Right lobe of liver (tissue), 6 donors: ENCODE measurements at regions not wholly inside any gene's neighbourhood (a gene's known extent, or its start where the extent isn't known, plus 50 kb on each side); places are given as distances from the start of the nearest gene placed in this dataset.

Experiments used
- ATAC-seq, 4 donors: fragments of 200-7000 bp; cut with Tn5 transposase; one replicate each; pipeline ENCODE4 v1.9.1; 2020; ENCODE audit warnings: mild to moderate bottlenecking in 4 of 4, moderate library complexity in 4 of 4
- DNase-seq, 3 donors: peaks; one replicate each; pipeline ENCODE4 v3.0.0-alpha.2; 2020
- H3K27ac ChIP-seq, 3 donors: fragments of 200-600 bp; one replicate each; pipeline ENCODE4 v1.8.0; 2022
- H3K27me3 ChIP-seq, 2 donors: fragments of 200-600 bp; one replicate each; pipeline ENCODE4 v1.8.0; 2022
- H3K36me3 ChIP-seq, 4 donors: fragments of 200-600 bp; sonication (generic) in 1 of 4; one replicate each; pipeline versions ENCODE4 v1.5.1 to v1.8.0; 2017 to 2022; ENCODE audit warnings: control low read depth in 1 of 4
- H3K4me1 ChIP-seq, 4 donors: fragments of 200-600 bp; sonication (generic) in 1 of 4; one replicate each; pipeline versions ENCODE4 v1.5.1 to v1.8.0; 2017 to 2022; ENCODE audit warnings: control low read depth in 1 of 4
- H3K4me3 ChIP-seq, 3 donors: fragments of 200-600 bp; one replicate each; pipeline ENCODE4 v1.8.0; 2022
- H3K9me3 ChIP-seq, 4 donors: fragments of 200-600 bp; sonication (generic) in 1 of 4; one replicate each; pipeline versions ENCODE4 v1.5.1 to v1.8.0; 2017 to 2022; ENCODE audit warnings: control low read depth in 1 of 4
- POLR2A ChIP-seq: fragments of 450-650 bp; IDR thresholded peaks from one replicate; pipeline ENCODE4 v1.6.1; 2017; ENCODE audit warnings: antibody characterized with exemption, mild to moderate bottlenecking
- WGBS: methylation state at CpG from one replicate; pipeline ENCODE4 v1.1.6; 2018; ENCODE audit warnings: low coverage, low lambda C conversion rate; ENCODE audit not compliant: insufficient coverage; ENCODE audit errors: missing lambda C conversion rate; 5-methylcytosine and 5-hydroxymethylcytosine counted together
- intact Hi-C, 2 donors: fragments of 100-400 bp; cut with DNase I; formaldehyde crosslinking; loops; one replicate each; pipeline versions ENCODE4 v1.11.2 to v1.14.1; 2022
- TF ChIP-seq, protein P1 (sequence below), 4 donors: fragments of 200-600 bp in 3 of 4; fragments of 450-650 bp in 1 of 4; IDR thresholded peaks; one replicate each; pipeline versions ENCODE4 v1.5.1 to v1.8.0; 2016 to 2022; ENCODE audit warnings: antibody characterized with exemption in 4 of 4, mild to moderate bottlenecking in 2 of 4
- donor health status: DM: no; HTN: yes; CAD: no.
- donor health status: DM: no; HTN: no; CAD: no.
- donor health status: DM: no; HTN: no; CAD: no.
- donor health status: DM: no; HTN: yes; CAD: no.
- donor health status: DM: no; HTN: yes; CAD: no.

DNA sequence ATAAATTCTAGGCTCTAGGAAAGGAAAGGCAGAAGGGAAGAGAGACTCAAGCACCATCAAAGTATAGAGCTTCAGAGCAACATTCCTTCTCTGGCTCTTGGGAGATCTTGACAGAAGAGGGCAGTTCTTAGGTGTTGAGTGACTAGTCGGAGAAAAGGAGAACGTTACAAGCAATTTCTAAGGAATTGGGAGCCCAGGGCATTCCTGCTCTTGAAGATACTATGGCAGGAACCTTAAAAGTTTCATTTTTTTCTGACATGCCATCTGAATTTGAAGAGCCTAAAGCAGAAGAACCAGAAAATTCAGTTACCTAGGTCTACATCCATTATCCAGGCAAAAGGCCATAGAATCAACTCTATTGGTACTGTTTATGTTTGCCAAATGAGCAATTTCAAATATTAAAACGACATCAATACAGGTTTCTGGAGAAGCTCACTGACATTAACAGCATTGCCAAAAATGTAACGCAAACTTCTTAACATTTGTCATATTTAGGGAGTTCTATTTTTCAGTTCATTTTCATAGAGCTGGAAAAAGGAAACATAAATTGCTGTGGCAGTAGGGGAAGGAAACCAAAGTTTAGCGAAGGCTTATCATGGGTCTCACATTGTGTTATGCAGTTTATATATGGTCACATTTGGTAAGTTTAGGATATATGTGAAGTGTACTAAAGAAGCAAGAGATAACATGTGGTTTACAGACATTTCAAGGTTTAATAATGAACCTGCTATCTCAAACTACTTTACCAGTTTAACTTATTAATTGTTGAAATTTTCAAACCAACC, 210.1 kb upstream of the NRIP1 start:
- H3K4me1 ChIP-seq, result no peaks in the 10 kb centered on the region
- intact Hi-C loops, result no loop called here
- H3K9me3 ChIP-seq, result no peaks in the 10 kb centered on the region
- ATAC-seq, result no peak
- no peak overlapping the region for H3K27ac ChIP-seq
- DNase-seq, result no peak
- H3K4me3 ChIP-seq, result no peak overlapping the region
- TF ChIP-seq POLR2A, result no peak
- TF ChIP-seq, protein P1, sequence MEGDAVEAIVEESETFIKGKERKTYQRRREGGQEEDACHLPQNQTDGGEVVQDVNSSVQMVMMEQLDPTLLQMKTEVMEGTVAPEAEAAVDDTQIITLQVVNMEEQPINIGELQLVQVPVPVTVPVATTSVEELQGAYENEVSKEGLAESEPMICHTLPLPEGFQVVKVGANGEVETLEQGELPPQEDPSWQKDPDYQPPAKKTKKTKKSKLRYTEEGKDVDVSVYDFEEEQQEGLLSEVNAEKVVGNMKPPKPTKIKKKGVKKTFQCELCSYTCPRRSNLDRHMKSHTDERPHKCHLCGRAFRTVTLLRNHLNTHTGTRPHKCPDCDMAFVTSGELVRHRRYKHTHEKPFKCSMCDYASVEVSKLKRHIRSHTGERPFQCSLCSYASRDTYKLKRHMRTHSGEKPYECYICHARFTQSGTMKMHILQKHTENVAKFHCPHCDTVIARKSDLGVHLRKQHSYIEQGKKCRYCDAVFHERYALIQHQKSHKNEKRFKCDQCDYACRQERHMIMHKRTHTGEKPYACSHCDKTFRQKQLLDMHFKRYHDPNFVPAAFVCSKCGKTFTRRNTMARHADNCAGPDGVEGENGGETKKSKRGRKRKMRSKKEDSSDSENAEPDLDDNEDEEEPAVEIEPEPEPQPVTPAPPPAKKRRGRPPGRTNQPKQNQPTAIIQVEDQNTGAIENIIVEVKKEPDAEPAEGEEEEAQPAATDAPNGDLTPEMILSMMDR (IDR thresholded peaks at IDR 0.05), result no peak
- H3K27me3 ChIP-seq, result no peaks in the 10 kb centered on the region
- H3K36me3 ChIP-seq, result no peaks in the 10 kb centered on the region
- WGBS, result 60% methylated on average over 5 of the region's 5 CpGs

DNA sequence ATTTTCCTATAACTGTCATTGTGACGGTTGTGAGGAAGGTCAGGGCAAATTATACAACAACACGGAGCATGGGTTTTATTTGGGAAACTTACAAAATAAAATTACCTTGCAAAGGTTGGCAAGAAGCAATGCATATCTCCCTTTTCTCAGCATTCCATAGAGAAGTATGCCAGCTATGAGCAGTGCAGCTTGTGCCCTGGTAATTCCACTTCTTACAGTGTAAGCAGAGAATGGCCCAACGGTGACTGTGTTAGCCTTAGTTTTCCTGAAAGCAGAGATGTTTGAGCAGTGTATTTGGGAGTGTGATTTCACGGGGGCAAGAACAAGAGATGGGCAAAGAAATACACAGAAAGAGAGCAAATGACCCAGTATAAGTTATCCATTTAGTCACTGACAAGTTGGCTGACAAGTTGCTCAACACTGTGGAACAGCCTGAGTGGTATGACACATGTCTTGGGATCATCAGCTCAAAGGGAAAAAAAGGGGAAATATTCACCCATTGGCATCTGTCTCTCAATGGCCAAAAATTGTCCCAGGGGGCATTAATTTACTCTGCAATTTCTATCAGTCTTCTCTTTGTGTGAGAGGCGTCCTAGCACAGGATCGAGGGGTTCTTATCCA, 210.9 kb upstream of the NRIP1 start:
- Histone ChIP-seq H3K4me1 (no peaks in the 10 kb centered on the region), H3K9me3 (no peaks in the 10 kb centered on the region), H3K27me3 (no peaks in the 10 kb centered on the region), H3K36me3 (no peaks in the 10 kb centered on the region), H3K27ac (no peak overlapping the region), H3K4me3 (no peak overlapping the region)
- intact Hi-C loops, result no loop called here
- DNase-seq (no peak), ATAC-seq (no peak)
- WGBS, result 81% methylated on average over 6 of the region's 6 CpGs
- TF ChIP-seq, protein P1 (IDR thresholded peaks at IDR 0.05), result no peak
- no peak for TF ChIP-seq POLR2A

DNA sequence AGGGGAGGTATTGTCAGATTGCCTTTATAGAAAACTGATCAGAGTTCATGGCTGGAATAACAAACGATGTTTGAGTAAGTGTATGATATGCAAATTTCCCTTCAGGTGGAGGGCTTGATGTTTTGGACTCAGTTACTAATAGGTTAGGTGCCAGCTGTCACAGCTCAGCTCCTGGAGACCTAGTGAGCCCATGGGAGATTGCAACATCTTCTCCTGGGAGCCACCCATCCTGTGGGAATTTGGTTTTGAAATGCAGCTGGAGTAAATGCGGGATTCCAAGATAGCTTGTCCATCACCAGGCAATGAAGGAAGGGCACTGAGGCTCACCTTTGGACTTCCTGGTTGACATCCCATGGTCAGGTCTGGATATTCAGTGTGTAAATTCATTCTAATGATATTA, 211.4 kb upstream of the NRIP1 start:
- Histone ChIP-seq H3K27me3 (no peaks in the 10 kb centered on the region), H3K27ac (no peak overlapping the region), H3K9me3 (no peaks in the 10 kb centered on the region), H3K4me1 (no peaks in the 10 kb centered on the region), H3K36me3 (no peaks in the 10 kb centered on the region), H3K4me3 (no peak overlapping the region)
- TF ChIP-seq, protein P1 (IDR thresholded peaks at IDR 0.05), result no peak
- no peak for TF ChIP-seq POLR2A
- peak in 1 of 4 donors; percentile 55 for ATAC-seq
- WGBS, result 69% methylated on average over 2 of the region's 2 CpGs
- DNase-seq, result no peak
- intact Hi-C loops, result no loop called here

DNA sequence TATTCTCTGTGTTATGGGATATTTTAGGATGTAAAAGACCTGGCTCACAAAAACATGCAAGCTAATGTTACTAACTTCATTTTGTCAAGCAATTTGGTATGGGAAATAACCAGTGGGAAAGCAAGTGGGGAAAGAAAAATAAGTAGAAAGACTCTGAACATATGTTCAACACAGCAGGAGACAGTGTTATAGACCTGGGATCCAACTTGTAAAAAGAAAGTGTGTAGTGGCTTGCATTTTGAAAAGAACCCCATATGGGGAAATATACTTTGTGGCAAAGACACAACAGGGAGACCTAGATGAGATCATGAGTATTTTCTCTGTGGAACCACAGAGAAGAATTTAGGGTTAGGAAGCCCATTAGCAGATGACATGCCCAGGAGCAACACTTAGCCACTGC, 212.7 kb upstream of the NRIP1 start:
- Histone ChIP-seq H3K9me3 (no peaks in the 10 kb centered on the region), H3K27me3 (no peaks in the 10 kb centered on the region), H3K4me1 (no peaks in the 10 kb centered on the region), H3K27ac (no peak overlapping the region), H3K4me3 (no peak overlapping the region), H3K36me3 (no peaks in the 10 kb centered on the region)
- ATAC-seq (no peak), DNase-seq (no peak)
- no peak for TF ChIP-seq POLR2A
- TF ChIP-seq, protein P1 (IDR thresholded peaks at IDR 0.05), result no peak
- intact Hi-C loops, result no loop called here
